HEK293 (cell line): ENCODE measurements at regions not wholly inside any gene's neighbourhood (a gene's known extent, or its start where the extent isn't known, plus 50 kb on each side); places are given as distances from the start of the nearest gene placed in this dataset.

ENCODE experiments used
- CTCF ChIA-PET: fragments of 350-600 bp; formaldehyde crosslinking; extraction: SDS; loops from one replicate; lab custom pipeline; 2021; ENCODE audit warnings: antibody characterized with exemption; lab: Yijun Ruan, JAX
- POLR2A ChIA-PET: fragments of 300-600 bp; formaldehyde crosslinking; extraction: SDS; loops from one replicate; lab custom pipeline; 2020; ENCODE audit warnings: antibody characterized with exemption, inconsistent platforms; lab: Yijun Ruan, JAX
- H3K27ac ChIP-seq: fragments of 200-500 bp; sonication (Bioruptor generic); 2 replicates; pipeline ENCODE4 v1.5.1; 2014; ENCODE audit warnings: low read depth, low read length, control low read depth, inconsistent platforms; ENCODE audit errors: extremely low read depth
- H3K36me3 ChIP-seq, 2 experiments: fragments of 200-500 bp in 1 of 2; sonication (Bioruptor generic) in 1 of 2; 1 replicate in 1 of 2; 2 replicates in 1 of 2; pipeline ENCODE4 v1.5.1; 2014 to 2017; ENCODE audit warnings: inconsistent platforms in 2 of 2, low read length in 2 of 2; ENCODE audit not compliant: control insufficient read depth in 2 of 2, insufficient read depth in 1 of 2
- H3K4me1 ChIP-seq: fragments of 200-500 bp; sonication (Bioruptor generic); 2 replicates; pipeline ENCODE4 v1.5.1; 2014; ENCODE audit warnings: mild to moderate bottlenecking, low read length, inconsistent platforms; ENCODE audit not compliant: control insufficient read depth, insufficient read depth
- H3K4me3 ChIP-seq: 2 replicates; pipeline ENCODE4 v1.5.1; 2011; ENCODE audit warnings: low read depth, mild to moderate bottlenecking, control low read depth, low read length, moderate library complexity
- H3K9me3 ChIP-seq: fragments of 200-500 bp; sonication (Bioruptor generic); 2 replicates; pipeline ENCODE4 v1.5.1; 2014; ENCODE audit warnings: low read depth, low read length, inconsistent platforms; ENCODE audit not compliant: control insufficient read depth, insufficient read depth
- HOXA7 ChIP-seq: sonication (generic); formaldehyde crosslinking; IDR thresholded peaks from 2 replicates; pipeline ENCODE4 v1.8.1; 2022; ENCODE audit warnings: missing genetic modification reagents, borderline replicate concordance
- SP2 ChIP-seq: fragments of 450-650 bp; formaldehyde crosslinking; IDR thresholded peaks from 2 replicates; pipeline ENCODE4 v1.5.1; 2016; ENCODE audit warnings: missing biosample characterization, missing genetic modification characterization
- TRIM28 ChIP-seq: IDR thresholded peaks from 2 replicates; pipeline ENCODE4 v1.6.1; 2011; ENCODE audit warnings: low read length, control low read depth, borderline replicate concordance
- ZBTB1 ChIP-seq: fragments of 450-650 bp; formaldehyde crosslinking; IDR thresholded peaks from 2 replicates; pipeline ENCODE4 v1.5.1; 2016; ENCODE audit warnings: missing biosample characterization, missing genetic modification characterization
- ZNF155 ChIP-seq: fragments of 450-650 bp; formaldehyde crosslinking; IDR thresholded peaks from 2 replicates; pipeline ENCODE4 v1.5.1; 2016; ENCODE audit warnings: missing biosample characterization, missing genetic modification characterization
- ZNF266 ChIP-seq: fragments of 450-650 bp; formaldehyde crosslinking; IDR thresholded peaks from 2 replicates; pipeline ENCODE4 v1.5.1; 2016; ENCODE audit warnings: missing biosample characterization, missing genetic modification characterization, low read depth
- ZNF311 ChIP-seq: fragments of 450-650 bp; formaldehyde crosslinking; IDR thresholded peaks from 2 replicates; pipeline ENCODE4 v1.5.1; 2017; ENCODE audit warnings: missing biosample characterization, missing genetic modification characterization, borderline replicate concordance
- ZNF350 ChIP-seq: fragments of 450-650 bp; formaldehyde crosslinking; IDR thresholded peaks from 2 replicates; pipeline ENCODE4 v1.5.0; 2017; ENCODE audit warnings: missing biosample characterization, mild to moderate bottlenecking, missing genetic modification characterization
- ZNF391 ChIP-seq: fragments of 450-650 bp; formaldehyde crosslinking; IDR thresholded peaks from 2 replicates; pipeline ENCODE4 v1.5.1; 2016; ENCODE audit warnings: low read depth, missing biosample characterization, missing genetic modification characterization, borderline replicate concordance
- ZNF596 ChIP-seq: fragments of 450-650 bp; IDR thresholded peaks from 2 replicates; pipeline ENCODE4 v1.5.0; 2018; ENCODE audit warnings: missing biosample characterization, mild to moderate bottlenecking, missing genetic modification characterization, moderate library complexity
- ZNF600 ChIP-seq: fragments of 450-650 bp; formaldehyde crosslinking; IDR thresholded peaks from 2 replicates; pipeline ENCODE4 v1.5.1; 2016; ENCODE audit warnings: missing biosample characterization, missing genetic modification characterization
- ZNF664 ChIP-seq: fragments of 450-650 bp; formaldehyde crosslinking; IDR thresholded peaks from 2 replicates; pipeline ENCODE4 v1.5.1; 2016; ENCODE audit warnings: missing biosample characterization, missing genetic modification characterization
- ZNF707 ChIP-seq: fragments of 450-650 bp; formaldehyde crosslinking; IDR thresholded peaks from 2 replicates; pipeline ENCODE4 v1.5.1; 2016; ENCODE audit warnings: missing biosample characterization, missing genetic modification characterization
- TF ChIP-seq, protein P1 (sequence below): fragments of 450-650 bp; formaldehyde crosslinking; IDR thresholded peaks from 2 replicates; pipeline ENCODE4 v1.5.1; 2016; ENCODE audit warnings: missing biosample characterization, missing genetic modification characterization
- TF ChIP-seq, protein P2 (sequence below): fragments of 450-650 bp; formaldehyde crosslinking; IDR thresholded peaks from 2 replicates; pipeline ENCODE4 v1.5.1; 2016; ENCODE audit warnings: missing biosample characterization, missing genetic modification characterization, borderline replicate concordance
- TF ChIP-seq, protein P3 (sequence below): fragments of 450-650 bp; formaldehyde crosslinking; IDR thresholded peaks from 2 replicates; pipeline ENCODE4 v1.5.1; 2016; ENCODE audit warnings: missing biosample characterization, missing genetic modification characterization
- TF ChIP-seq, protein P4 (sequence below): fragments of 450-650 bp; formaldehyde crosslinking; IDR thresholded peaks from 2 replicates; pipeline ENCODE4 v1.5.1; 2016; ENCODE audit warnings: missing biosample characterization, missing genetic modification characterization

DNA sequence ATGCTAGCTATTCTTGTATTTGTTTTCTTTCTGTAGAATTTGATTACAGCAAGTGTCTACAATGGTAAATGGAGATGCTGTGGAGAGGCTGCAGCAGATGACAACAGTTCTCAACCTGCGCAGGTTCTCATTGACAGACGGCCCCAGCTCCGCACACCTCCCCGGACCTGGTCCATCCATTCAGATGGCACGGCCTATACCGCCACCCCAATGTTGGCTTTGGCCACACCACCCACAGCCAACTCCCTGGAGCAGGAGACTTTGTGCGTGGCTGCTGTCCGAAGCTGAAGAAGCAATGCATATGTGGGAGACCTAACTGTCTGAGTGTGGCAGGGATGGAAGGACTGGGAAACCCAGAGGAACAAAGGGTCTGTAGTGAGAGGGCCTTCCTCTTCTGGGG lies 116.4 kb upstream of the TCERG1L start:
- Histone ChIP-seq H3K4me1 (no peaks in the 10 kb centered on the region), H3K4me3 (no peak overlapping the region), H3K27ac (no peak overlapping the region), H3K9me3 (no peaks in the 10 kb centered on the region), H3K36me3 (no peaks in the 10 kb centered on the region)
- POLR2A ChIA-PET: no interaction called here
- CTCF ChIA-PET: interaction anchor here (0.7 kb wide), 1 partner anchor 26 kb away, joined by 4 read pairs; no protein-coding TSS in a partner anchor
- no peak for TF ChIP-seq HOXA7 (CRISPR knock-in tag)
- no peak for TF ChIP-seq ZNF596
- no peak for TF ChIP-seq TRIM28
- no peak for TF ChIP-seq ZNF707 (tag by site-specific recombination)
- TF ChIP-seq ZNF600 (tag by site-specific recombination): no peak
- no peak for TF ChIP-seq ZNF311 (tag by site-specific recombination)
- no peak for TF ChIP-seq ZNF155 (tag by site-specific recombination)
- TF ChIP-seq, protein P1, sequence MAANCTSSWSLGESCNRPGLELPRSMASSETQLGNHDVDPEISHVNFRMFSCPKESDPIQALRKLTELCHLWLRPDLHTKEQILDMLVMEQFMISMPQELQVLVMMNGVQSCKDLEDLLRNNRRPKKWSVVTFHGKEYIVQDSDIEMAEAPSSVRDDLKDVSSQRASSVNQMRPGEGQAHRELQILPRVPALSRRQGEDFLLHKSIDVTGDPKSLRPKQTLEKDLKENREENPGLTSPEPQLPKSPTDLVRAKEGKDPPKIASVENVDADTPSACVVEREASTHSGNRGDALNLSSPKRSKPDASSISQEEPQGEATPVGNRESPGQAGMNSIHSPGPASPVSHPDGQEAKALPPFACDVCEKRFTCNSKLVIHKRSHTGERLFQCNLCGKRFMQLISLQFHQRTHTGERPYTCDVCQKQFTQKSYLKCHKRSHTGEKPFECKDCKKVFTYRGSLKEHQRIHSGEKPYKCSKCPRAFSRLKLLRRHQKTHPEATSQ (tag by site-specific recombination): no peak
- no peak for TF ChIP-seq ZNF350
- TF ChIP-seq ZNF664 (tag by site-specific recombination): no peak
- no peak for TF ChIP-seq ZBTB1 (tag by site-specific recombination)
- TF ChIP-seq ZNF266 (tag by site-specific recombination): no peak
- no peak for TF ChIP-seq ZNF391 (tag by site-specific recombination)
- TF ChIP-seq, protein P2, sequence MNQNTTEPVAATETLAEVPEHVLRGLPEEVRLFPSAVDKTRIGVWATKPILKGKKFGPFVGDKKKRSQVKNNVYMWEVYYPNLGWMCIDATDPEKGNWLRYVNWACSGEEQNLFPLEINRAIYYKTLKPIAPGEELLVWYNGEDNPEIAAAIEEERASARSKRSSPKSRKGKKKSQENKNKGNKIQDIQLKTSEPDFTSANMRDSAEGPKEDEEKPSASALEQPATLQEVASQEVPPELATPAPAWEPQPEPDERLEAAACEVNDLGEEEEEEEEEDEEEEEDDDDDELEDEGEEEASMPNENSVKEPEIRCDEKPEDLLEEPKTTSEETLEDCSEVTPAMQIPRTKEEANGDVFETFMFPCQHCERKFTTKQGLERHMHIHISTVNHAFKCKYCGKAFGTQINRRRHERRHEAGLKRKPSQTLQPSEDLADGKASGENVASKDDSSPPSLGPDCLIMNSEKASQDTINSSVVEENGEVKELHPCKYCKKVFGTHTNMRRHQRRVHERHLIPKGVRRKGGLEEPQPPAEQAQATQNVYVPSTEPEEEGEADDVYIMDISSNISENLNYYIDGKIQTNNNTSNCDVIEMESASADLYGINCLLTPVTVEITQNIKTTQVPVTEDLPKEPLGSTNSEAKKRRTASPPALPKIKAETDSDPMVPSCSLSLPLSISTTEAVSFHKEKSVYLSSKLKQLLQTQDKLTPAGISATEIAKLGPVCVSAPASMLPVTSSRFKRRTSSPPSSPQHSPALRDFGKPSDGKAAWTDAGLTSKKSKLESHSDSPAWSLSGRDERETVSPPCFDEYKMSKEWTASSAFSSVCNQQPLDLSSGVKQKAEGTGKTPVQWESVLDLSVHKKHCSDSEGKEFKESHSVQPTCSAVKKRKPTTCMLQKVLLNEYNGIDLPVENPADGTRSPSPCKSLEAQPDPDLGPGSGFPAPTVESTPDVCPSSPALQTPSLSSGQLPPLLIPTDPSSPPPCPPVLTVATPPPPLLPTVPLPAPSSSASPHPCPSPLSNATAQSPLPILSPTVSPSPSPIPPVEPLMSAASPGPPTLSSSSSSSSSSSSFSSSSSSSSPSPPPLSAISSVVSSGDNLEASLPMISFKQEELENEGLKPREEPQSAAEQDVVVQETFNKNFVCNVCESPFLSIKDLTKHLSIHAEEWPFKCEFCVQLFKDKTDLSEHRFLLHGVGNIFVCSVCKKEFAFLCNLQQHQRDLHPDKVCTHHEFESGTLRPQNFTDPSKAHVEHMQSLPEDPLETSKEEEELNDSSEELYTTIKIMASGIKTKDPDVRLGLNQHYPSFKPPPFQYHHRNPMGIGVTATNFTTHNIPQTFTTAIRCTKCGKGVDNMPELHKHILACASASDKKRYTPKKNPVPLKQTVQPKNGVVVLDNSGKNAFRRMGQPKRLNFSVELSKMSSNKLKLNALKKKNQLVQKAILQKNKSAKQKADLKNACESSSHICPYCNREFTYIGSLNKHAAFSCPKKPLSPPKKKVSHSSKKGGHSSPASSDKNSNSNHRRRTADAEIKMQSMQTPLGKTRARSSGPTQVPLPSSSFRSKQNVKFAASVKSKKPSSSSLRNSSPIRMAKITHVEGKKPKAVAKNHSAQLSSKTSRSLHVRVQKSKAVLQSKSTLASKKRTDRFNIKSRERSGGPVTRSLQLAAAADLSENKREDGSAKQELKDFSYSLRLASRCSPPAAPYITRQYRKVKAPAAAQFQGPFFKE (tag by site-specific recombination): no peak
- TF ChIP-seq SP2: no peak
- TF ChIP-seq, protein P3, sequence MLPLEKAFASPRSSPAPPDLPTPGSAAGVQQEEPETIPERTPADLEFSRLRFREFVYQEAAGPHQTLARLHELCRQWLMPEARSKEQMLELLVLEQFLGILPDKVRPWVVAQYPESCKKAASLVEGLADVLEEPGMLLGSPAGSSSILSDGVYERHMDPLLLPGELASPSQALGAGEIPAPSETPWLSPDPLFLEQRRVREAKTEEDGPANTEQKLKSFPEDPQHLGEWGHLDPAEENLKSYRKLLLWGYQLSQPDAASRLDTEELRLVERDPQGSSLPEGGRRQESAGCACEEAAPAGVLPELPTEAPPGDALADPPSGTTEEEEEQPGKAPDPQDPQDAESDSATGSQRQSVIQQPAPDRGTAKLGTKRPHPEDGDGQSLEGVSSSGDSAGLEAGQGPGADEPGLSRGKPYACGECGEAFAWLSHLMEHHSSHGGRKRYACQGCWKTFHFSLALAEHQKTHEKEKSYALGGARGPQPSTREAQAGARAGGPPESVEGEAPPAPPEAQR (tag by site-specific recombination): no peak
- TF ChIP-seq, protein P4, sequence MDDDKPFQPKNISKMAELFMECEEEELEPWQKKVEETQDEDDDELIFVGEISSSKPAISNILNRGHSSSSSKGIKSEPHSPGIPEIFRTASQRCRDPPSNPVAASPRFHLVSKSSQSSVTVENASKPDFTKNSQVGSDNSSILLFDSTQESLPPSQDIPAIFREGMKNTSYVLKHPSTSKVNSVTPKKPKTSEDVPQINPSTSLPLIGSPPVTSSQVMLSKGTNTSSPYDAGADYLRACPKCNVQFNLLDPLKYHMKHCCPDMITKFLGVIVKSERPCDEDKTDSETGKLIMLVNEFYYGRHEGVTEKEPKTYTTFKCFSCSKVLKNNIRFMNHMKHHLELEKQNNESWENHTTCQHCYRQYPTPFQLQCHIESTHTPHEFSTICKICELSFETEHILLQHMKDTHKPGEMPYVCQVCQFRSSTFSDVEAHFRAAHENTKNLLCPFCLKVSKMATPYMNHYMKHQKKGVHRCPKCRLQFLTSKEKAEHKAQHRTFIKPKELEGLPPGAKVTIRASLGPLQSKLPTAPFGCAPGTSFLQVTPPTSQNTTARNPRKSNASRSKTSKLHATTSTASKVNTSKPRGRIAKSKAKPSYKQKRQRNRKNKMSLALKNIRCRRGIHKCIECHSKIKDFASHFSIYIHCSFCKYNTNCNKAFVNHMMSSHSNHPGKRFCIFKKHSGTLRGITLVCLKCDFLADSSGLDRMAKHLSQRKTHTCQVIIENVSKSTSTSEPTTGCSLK: no peak
